Thyroid gland (tissue), 4 donors: ENCODE measurements at regions not wholly inside any gene's neighbourhood (a gene's known extent, or its start where the extent isn't known, plus 50 kb on each side); places are given as distances from the start of the nearest gene placed in this dataset.

Experiments used
- POLR2A ChIP-seq, 2 donors: fragments of 450-650 bp; IDR thresholded peaks; one replicate each; pipeline ENCODE4 v1.6.1; 2017; ENCODE audit warnings: antibody characterized with exemption in 2 of 2, mild to moderate bottlenecking in 2 of 2, moderate library complexity in 1 of 2
- TF ChIP-seq, protein P1 (sequence below), 6 experiments: fragments of 200-600 bp in 3 of 6; fragments of 450-650 bp in 3 of 6; sonication (generic) in 3 of 6; IDR thresholded peaks; one replicate each; pipeline ENCODE4 v1.5.1; 2016 to 2019; ENCODE audit warnings: antibody characterized with exemption in 6 of 6, mild to moderate bottlenecking in 2 of 6, inconsistent platforms in 1 of 6, moderate library complexity in 1 of 6

- TF ChIP-seq, protein P1, sequence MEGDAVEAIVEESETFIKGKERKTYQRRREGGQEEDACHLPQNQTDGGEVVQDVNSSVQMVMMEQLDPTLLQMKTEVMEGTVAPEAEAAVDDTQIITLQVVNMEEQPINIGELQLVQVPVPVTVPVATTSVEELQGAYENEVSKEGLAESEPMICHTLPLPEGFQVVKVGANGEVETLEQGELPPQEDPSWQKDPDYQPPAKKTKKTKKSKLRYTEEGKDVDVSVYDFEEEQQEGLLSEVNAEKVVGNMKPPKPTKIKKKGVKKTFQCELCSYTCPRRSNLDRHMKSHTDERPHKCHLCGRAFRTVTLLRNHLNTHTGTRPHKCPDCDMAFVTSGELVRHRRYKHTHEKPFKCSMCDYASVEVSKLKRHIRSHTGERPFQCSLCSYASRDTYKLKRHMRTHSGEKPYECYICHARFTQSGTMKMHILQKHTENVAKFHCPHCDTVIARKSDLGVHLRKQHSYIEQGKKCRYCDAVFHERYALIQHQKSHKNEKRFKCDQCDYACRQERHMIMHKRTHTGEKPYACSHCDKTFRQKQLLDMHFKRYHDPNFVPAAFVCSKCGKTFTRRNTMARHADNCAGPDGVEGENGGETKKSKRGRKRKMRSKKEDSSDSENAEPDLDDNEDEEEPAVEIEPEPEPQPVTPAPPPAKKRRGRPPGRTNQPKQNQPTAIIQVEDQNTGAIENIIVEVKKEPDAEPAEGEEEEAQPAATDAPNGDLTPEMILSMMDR (IDR thresholded peaks at IDR 0.05): no peak
- TF ChIP-seq POLR2A (IDR thresholded peaks at IDR 0.05): no peak
These were observed 87.8 kb upstream of the TLR4 start for GRCh38 chr9:117616431-117616831.
